ENCODE measurements at regions not wholly inside any gene's neighbourhood (a gene's known extent, or its start where the extent isn't known, plus 50 kb on each side); places are given as distances from the start of the nearest gene placed in this dataset.

DNA sequence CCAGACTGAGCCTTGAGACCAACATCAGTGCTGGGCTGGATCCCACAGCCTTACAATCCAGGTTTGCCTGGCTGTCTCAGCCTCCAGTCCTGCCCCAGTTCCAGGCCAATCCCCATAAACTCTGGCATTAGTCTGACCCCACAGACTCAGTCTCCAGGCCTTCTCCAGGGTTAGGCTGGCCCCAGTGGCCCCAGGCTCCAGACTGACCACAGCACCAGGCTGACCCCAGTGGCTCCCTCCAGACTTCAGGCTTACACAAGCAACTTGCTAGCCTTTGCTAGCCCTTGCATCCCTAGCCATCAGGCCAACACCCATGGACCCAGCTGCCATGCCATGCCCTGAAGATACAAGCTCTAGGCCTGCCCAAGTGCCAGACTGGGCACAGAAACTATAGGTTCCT lies 1326.0 kb upstream of the C9orf72 start:
- no peak for TF ChIP-seq EZH2 (IDR thresholded peaks at IDR 0.05; ENCODE audit: low read depth)
- TF ChIP-seq, protein P1, sequence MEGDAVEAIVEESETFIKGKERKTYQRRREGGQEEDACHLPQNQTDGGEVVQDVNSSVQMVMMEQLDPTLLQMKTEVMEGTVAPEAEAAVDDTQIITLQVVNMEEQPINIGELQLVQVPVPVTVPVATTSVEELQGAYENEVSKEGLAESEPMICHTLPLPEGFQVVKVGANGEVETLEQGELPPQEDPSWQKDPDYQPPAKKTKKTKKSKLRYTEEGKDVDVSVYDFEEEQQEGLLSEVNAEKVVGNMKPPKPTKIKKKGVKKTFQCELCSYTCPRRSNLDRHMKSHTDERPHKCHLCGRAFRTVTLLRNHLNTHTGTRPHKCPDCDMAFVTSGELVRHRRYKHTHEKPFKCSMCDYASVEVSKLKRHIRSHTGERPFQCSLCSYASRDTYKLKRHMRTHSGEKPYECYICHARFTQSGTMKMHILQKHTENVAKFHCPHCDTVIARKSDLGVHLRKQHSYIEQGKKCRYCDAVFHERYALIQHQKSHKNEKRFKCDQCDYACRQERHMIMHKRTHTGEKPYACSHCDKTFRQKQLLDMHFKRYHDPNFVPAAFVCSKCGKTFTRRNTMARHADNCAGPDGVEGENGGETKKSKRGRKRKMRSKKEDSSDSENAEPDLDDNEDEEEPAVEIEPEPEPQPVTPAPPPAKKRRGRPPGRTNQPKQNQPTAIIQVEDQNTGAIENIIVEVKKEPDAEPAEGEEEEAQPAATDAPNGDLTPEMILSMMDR (conservative IDR thresholded peaks at IDR 0.05), result no peak
- H3K4me1 ChIP-seq (replicated peaks; ENCODE audit: insufficient read depth), result no peaks in the 10 kb centered on the region
- H3K4me2 ChIP-seq, result no peak overlapping the region
- H3K9me3 ChIP-seq (ENCODE audit: insufficient read depth, low read depth), result no peaks in the 10 kb centered on the region
- no peaks in the 10 kb centered on the region for H3F3A ChIP-seq (ENCODE audit: insufficient read depth, low read depth)
- H3K79me2 ChIP-seq (ENCODE audit: low read depth), result no peaks in the 10 kb centered on the region
- no peak overlapping the region for H2AFZ ChIP-seq
- H3K4me3 ChIP-seq, result no peak overlapping the region
- H3K9me2 ChIP-seq (ENCODE audit: insufficient read depth), result no peaks in the 10 kb centered on the region
- no peak for DNase-seq
- H3K27ac ChIP-seq, result no peak overlapping the region
- BruUV-seq (replicated peaks), result no TSS peak
- ChIA-PET CTCF (no interaction called here), POLR2A (ENCODE audit: unreplicated experiment) (no interaction called here)
- H3K36me3 ChIP-seq (ENCODE audit: low read depth), result no peaks in the 10 kb centered on the region
- intact Hi-C loops (cut with micrococcal nuclease; ENCODE audit: unreplicated experiment), result no loop called here
- H3K27me3 ChIP-seq (ENCODE audit: insufficient read depth, low read depth), result no peaks in the 10 kb centered on the region
- no peaks in the 10 kb centered on the region for H4K20me1 ChIP-seq (ENCODE audit: insufficient read depth)

DNA sequence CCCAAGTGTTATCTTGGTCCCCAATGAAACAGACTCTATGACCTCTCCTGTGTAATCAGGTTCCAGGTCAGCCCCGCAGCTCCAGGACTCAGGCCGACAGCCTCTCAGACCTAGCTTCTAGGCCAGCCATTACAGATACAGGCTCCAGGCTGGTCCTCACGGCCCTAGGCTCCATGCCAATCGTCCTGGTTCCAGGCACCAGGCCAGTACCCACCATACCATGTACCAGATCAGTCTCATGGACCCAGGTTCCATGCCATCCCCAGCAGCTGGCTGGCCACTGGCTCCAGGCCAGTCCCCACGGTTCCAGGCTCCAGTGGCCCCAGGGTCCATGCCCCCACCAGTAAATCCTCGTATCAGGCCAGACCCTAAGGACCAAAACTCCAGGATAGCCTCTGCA lies 1326.6 kb upstream of the C9orf72 start:
- Histone ChIP-seq H3K4me3 (no peak overlapping the region), H3K79me2 (ENCODE audit: low read depth) (no peaks in the 10 kb centered on the region), H3K4me2 (no peak overlapping the region), H3K9me3 (ENCODE audit: insufficient read depth, low read depth) (no peaks in the 10 kb centered on the region), H3K36me3 (ENCODE audit: low read depth) (no peaks in the 10 kb centered on the region), H3K27ac (no peak overlapping the region), H3K27me3 (ENCODE audit: insufficient read depth, low read depth) (no peaks in the 10 kb centered on the region), H2AFZ (no peak overlapping the region), H3F3A (ENCODE audit: insufficient read depth, low read depth) (no peaks in the 10 kb centered on the region), H4K20me1 (ENCODE audit: insufficient read depth) (no peaks in the 10 kb centered on the region), H3K9me2 (ENCODE audit: insufficient read depth) (no peaks in the 10 kb centered on the region), H3K4me1 (replicated peaks; ENCODE audit: insufficient read depth) (no peaks in the 10 kb centered on the region)
- no peak for DNase-seq
- no TSS peak for BruUV-seq (replicated peaks)
- TF ChIP-seq EZH2 (IDR thresholded peaks at IDR 0.05; ENCODE audit: low read depth), result no peak
- TF ChIP-seq, protein P1 (conservative IDR thresholded peaks at IDR 0.05), result no peak
- ChIA-PET CTCF (no interaction called here), POLR2A (ENCODE audit: unreplicated experiment) (no interaction called here)
- intact Hi-C loops (cut with micrococcal nuclease; ENCODE audit: unreplicated experiment), result no loop called here

DNA sequence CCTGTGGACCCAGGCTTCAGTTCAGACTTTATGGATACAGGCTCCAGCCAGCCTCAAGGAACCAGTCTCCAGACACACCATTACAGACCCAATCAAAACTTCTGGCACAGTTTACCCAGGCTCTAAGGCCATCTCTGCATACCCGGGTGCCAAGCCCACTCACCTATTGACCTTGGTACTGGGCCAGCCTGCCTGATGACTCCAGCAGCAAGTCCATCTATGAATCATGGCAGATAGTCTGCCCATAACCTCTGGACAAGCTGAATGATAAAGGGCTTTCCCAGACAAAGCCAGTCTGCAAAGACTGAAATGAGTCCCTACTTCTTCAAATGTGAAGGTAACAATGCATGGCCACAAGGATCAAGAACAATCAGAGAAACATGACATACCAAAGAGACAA lies 1327.1 kb upstream of the C9orf72 start:
- no peaks in the 10 kb centered on the region for H4K20me1 ChIP-seq (ENCODE audit: insufficient read depth)
- intact Hi-C loops (cut with micrococcal nuclease; ENCODE audit: unreplicated experiment), result no loop called here
- no peaks in the 10 kb centered on the region for H3K36me3 ChIP-seq (ENCODE audit: low read depth)
- H3F3A ChIP-seq (ENCODE audit: insufficient read depth, low read depth), result no peaks in the 10 kb centered on the region
- no peak overlapping the region for H3K4me2 ChIP-seq
- no peaks in the 10 kb centered on the region for H3K4me1 ChIP-seq (replicated peaks; ENCODE audit: insufficient read depth)
- H3K79me2 ChIP-seq (ENCODE audit: low read depth), result no peaks in the 10 kb centered on the region
- H3K27ac ChIP-seq, result no peak overlapping the region
- H3K27me3 ChIP-seq (ENCODE audit: insufficient read depth, low read depth), result no peaks in the 10 kb centered on the region
- no peak for DNase-seq
- no TSS peak for BruUV-seq (replicated peaks)
- ChIA-PET CTCF (no interaction called here), POLR2A (ENCODE audit: unreplicated experiment) (no interaction called here)
- no peaks in the 10 kb centered on the region for H3K9me2 ChIP-seq (ENCODE audit: insufficient read depth)
- no peak overlapping the region for H2AFZ ChIP-seq
- no peak overlapping the region for H3K4me3 ChIP-seq
- no peak for TF ChIP-seq EZH2 (IDR thresholded peaks at IDR 0.05; ENCODE audit: low read depth)
- TF ChIP-seq, protein P1 (conservative IDR thresholded peaks at IDR 0.05), result no peak
- no peaks in the 10 kb centered on the region for H3K9me3 ChIP-seq (ENCODE audit: insufficient read depth, low read depth)

Data from PC-9 (cell line).